ENCODE measurements at regions not wholly inside any gene's neighbourhood (a gene's known extent, or its start where the extent isn't known, plus 50 kb on each side); places are given as distances from the start of the nearest gene placed in this dataset.
"Not testable (repeated sequence)": the region's sequence is repeated elsewhere in the genome, so short reads cannot be mapped to it uniquely, and the experiment has no call there.

DNA sequence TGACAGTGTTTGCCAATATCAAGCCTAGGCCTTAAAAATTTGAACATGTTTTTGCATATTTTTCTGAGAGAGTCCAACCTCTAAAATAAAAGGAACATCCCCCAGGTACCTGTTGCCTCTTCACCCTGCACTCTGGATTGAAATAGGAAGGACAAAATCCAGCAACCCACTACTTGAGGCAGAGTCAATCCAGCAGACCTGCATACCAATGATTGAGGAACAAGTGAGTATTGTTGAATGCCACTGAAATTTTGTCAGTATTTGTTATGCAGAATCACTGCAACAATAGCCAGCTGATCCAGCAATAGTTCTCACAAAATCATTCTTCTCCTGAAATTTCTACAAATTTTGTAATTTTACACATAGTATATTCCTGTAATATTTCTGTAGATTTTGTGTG, 460.6 kb upstream of the FOXG1 start:
- DNase-seq (ENCODE audit: low spot score), result no peak

DNA sequence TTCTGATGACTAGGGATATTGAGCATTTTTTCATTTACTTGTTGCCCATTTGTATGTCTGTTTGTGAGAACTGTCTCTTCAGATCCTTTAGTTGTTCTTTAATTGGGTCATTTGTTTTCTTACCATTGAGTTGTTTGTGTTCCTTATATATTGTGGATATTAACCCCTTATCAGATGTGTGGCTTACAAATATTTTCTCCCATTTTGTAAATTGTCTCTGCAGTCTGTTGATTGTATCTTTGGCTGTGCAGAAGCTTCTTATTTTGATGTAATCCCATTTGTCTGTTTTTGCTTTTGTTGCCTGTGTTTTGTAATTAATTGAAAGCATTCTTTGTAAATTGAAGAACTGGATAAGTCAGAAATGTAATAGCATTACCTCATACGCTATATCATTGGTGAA, 459.1 kb upstream of the FOXG1 start:
- DNase-seq (ENCODE audit: low spot score), result peak; percentile 4

DNA sequence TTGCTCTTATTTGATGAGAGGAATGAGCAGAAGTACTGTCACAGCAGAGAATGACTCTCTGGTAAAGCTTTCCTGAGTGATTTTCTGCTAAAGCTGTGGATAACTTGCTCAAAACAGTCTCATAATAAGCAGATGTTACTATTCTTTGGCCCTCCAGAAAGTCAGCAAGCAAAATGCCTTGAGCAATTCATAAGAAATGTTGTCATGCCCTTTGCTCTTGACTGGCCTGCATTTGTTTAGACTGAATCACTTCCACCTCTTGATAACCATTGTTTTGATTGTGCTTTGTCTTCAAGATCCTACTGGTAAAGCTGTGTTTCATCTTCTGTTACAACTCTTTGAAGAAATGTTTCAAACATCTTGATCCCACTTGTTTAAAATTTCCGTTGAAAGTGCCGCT, 457.9 kb upstream of the FOXG1 start:
- no peak for DNase-seq (ENCODE audit: low spot score)

DNA sequence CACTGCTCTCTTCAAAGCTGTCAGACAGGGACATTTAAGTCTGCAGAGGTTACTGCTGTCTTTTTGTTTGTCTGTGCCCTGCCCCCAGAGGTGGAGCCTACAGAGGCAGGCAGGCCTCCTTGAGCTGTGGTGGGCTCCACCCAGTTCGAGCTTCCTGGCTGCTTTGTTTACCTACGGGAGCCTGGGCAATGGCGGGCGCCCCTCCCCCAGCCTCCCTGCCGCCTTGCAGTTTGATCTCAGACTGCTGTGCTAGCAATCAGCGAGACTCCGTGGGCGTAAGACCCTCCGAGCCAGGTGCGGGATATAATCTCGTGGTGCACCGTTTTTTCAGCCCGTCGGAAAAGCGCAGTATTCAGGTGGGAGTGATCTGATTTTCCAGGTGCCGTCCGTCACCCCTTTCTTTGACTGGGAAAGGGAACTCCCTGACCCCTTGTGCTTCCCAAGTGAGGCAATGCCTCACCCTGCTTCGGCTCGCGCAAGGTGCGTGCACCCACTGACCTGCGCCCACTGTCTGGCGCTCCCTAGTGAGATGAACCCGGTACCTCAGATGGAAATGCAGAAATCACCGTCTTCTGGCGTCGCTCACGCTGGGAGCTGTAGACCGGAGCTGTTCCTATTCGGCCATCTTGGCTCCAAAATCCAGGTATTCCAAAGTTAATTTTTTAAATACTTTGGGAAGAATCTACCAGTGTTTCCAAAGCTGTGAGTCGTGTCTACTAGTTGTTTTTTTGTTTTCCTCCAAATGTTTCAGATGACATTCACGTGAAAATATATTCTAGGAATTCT, 448.5 kb upstream of the FOXG1 start:
- DNase-seq (ENCODE audit: low spot score), result peak; percentile 10

DNA sequence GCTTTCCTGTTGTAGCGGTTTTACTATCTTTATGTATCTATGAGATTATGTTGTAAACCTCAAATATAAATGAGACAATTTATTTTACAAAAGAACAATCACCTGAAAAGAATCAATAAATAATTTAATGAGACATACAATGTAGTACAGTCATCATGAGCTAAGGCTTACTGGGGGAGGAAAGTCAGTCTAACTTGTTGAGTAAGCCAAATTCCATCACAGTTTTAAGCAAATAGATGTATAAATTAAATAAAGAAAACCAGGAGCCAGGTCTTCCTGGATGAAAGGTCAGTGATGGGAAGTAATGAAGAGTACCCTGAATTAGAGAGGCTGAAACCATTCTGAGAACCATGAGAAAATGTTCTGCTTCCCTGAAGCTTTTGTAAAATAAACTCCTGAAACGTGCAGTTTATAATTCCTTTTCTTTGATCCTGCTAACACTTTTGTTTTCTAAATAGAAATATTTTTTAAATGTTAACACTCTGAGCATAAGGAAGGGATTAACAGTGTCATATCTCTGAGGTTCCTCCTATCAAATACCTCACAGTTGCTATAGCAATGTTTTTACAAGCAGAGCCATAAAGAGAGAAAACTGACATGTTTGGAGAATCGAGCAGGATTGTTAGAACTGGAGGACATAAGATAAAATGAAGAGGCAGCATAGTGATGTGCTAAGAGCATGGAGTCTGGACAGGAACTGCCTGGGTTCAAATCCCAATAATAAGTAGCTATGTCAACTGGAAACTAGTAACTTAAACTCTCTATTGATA, 444.9 kb upstream of the FOXG1 start:
- no peak for DNase-seq (ENCODE audit: low spot score)

DNA sequence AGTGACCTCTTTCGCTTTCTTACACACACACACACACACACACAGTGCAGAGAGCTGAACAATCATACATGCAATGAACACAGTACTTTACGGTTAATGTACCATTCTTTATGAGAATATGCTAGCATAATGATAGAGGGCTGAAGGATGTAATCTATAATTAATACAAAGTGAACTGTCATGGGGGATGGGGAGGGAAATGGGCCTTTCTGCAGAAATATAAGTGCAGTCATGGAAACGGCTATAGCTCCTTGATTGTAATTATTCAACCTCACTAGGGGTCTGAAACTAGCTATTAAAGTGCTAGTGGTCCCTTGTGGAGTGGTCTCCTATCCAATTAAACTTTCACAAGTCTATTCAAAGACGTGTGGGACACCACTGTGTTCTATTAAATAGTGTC, 443.2 kb upstream of the FOXG1 start:
- no peak for DNase-seq (ENCODE audit: low spot score)

DNA sequence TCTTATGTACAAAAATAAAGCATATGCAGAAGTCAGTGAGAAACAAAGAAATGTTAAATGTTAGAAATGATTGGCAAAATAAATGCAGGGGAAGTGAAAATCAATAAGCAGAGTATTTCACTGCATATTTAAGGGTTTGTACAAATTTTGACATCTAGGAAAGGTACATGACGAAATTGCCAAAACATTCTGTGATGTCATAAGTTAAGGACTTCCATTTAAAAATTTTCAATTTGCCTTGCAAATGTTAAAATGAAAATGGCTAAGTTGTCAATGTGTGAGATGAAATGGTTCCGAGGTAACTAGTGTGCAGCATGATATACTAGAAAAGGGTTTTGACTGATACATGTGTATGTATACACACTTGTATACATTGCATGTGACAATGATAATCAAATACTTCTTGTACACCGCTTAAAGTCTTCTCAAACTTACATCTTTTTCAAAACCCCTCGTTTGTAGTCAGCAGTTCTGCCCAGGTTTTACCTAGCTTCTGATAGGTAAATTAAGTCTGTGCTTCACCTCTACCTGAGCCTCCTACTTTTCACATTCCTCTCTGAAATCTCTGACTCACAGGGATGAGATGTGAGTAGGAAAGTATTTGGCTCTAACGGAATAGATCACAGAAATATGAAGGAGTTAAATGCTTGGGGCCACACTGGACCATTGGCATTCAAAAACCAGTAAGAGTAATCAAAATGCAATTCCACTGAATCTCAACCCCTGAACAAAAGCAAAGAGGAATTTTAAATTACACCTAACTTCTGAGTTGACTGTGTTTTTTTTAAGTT, 442.4 kb upstream of the FOXG1 start:
- DNase-seq (ENCODE audit: low spot score), result no peak

DNA sequence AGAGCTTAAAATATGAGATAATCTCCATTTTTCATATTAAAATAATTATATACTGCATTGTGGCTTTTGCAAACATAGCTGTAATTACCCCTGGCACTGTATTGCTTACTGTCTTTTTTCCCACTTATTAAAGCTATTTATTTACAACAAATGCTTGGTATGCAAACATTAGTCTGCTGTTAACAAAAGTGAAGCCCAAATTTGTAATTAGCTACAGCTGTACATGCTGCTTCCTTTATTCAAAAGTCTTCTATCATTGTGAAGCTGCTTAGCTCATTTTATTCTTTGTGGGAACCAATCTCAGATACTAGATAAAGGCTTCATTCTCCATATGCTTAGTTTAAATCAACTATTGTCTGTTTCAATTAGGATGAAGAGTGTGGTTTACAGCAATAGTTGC, 425.8 kb upstream of the FOXG1 start:
- no peak for DNase-seq (ENCODE audit: low spot score)

DNA sequence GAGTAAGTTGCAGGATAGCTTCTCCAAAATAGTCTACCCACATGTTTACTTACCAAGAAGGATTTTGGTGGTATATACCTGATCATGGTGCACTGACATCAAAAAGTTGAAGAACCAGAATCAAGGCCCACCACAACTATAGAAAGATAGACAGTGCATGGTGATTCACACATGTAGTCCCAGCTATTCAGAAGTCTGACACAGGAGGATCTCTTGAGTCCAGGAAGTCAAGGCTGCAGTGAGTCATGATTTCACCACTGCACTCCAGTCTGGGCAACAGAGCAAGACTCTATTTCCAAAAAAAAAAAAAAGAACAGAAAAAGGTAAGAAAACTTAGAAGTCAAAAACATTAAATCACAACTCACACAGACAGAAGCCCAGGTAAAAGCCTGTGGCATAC, 422.2 kb upstream of the FOXG1 start:
- no peak for DNase-seq (ENCODE audit: low spot score)

DNA sequence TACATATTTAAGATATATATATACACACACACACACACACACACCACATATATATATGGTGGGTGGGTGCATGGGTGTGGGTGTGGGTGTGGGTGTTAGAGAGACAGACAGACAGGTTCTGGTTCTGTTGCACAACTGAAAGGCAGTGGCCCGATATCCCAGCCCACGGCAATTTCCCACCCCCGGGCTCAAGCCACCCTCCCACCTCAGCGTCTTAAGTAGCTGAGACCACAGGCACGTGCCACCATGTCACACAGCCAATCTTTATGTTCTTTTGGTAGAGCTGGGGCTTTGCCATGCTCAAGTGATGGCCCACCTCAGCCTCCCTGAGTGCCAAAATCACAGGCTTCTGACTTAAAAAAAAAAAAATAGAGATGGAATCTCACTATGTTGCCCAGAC, 417.8 kb upstream of the FOXG1 start:
- DNase-seq (ENCODE audit: low spot score), result no peak

DNA sequence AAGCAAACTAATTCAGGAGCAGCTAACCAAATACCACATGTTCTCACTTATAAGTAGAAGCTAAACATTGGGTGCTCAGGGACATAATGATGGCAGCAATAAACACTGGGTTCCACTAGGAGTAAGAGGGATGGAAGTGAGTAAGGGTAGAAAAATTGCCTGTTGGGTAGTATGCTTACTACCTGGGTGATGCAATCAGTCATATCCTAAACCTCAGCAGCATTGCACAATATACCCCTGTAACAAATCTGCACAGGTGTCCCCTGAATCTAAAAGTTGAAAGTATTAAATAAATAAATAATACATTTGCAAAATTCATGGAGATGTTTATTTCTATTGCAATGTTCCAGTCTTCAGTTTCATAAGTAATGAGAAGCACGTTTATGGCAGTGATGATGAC, 409.8 kb upstream of the FOXG1 start:
- DNase-seq (ENCODE audit: low spot score), result no peak

DNA sequence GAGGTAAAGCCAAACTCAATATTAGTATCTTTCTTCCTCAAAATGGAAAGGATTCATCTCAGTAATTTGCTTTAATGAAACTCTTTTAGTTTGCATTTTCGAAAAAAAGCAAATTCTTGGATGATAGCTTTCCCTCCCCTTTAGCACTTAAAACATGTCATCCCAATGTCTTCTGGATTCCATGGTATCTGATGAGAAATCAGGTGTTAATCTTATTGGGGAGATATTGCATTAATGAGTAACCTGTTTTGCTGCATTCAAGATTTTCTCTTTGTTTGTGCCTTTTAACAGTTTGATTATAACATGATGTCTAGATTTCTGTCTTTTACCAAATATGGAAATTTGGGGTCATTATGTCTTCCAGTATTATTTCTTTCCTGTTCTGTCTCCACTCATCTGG, 405.1 kb upstream of the FOXG1 start:
- DNase-seq (ENCODE audit: low spot score), result no peak

DNA sequence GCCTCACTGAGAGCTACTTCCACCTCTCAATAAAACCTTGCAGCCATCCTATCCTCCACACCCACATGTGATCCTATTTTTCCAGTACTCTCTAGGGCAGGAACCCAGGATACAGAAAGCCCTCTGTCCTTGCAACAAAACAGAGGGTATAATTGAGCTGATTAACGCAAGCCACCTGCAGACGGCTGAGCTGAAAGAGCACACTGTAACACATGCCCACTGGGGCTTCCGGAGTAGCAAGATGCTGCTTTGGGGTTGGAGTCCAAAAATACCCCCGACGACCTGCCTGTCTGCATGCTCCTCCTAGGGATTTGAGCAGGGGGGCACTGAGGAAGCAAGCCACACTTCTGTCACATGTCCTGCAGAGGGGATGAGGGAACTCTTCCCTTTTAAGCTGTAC, 401.1 kb upstream of the FOXG1 start:
- DNase-seq (ENCODE audit: low spot score), result no peak

DNA sequence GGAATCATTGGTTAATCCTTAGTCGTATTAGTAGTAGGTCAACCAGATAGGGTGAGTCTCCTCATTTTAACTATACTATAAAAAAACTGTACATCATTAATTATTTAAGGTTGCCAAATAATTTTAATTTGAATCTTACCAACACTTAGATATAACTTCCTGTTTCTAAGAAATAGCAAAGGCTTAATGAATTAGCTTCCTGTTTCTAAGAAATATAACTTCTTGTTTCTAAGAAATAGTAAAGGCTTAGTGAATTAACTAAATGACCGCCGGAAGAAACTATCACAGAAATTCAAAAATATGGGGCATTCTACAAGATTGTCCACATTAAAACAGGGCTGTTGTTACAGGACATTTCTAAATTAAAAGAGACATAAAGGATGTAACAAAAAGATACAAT, 392.9 kb upstream of the FOXG1 start:
- no peak for DNase-seq (ENCODE audit: low spot score)

DNA sequence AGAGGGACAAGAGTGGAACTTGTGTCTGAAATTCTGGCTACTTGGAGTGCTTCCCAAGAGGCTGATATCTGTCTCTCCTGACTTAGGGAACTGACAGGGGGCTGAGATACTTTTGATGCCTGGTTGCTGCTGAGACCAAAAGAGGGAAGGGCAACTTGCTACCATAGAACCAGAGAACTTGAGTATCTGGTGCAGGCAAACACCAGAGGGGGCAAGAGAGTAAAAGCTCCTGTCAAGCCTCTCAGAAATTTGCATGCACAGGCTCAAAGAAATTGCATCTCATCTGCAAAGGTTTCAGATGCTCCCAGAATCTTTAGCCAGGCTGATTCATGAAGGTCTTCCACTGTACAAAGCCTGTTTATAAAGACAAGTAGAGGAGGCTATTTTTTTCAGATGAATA, 391.3 kb upstream of the FOXG1 start:
- peak; percentile 36 for DNase-seq (ENCODE audit: low spot score)

DNA sequence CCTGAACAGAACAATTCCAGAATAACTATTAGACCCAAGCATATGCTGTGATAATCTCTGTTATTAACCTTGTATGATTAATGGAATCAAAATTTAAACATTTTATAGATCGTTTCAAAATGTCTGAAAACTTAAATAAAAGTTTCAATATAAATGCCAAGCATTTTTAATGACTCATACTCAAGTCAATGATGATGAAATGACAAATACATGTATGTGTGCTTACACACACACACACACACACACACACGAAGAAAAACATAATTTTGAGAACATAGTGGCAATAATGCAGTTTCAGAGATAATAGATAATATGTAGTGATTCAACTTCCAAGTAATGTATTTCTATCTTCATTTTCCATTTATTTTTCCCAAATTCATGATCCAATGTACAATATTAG, 384.9 kb upstream of the FOXG1 start:
- no peak for DNase-seq (ENCODE audit: low spot score)

DNA sequence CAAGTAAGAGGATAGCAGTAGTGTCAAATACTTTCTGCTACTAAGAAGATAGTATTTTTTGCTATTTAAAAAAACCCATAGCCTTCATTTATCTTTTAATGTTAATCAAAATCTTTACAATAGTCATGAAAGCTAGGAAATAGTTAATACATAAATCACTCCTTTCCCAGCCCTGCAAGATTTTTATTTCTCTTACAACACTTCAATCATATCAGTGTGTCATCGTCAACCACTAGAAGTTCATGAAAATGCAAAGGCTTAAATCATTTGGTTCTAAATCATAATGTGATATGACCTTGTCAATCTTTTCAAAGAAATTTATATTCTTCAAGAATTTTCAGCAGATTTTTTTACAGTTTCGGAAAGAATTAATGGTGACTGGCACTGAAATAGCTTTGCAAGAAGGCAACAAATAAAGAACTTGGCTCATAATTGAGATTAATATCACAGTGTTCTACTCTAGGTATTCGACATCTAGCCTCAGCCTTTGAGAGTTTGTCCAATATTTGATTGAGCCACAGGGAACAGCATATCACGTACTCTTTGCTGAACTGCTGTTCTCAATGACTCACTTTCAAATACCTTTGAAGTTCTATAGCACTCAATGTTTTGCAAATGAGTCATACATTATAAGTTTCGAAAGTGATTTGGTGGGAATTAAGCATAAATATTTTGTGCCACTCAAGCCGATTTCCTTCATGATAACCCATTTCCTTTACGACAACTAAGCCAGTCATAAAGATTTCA, 384.0 kb upstream of the FOXG1 start:
- no peak for DNase-seq (ENCODE audit: low spot score)

DNA sequence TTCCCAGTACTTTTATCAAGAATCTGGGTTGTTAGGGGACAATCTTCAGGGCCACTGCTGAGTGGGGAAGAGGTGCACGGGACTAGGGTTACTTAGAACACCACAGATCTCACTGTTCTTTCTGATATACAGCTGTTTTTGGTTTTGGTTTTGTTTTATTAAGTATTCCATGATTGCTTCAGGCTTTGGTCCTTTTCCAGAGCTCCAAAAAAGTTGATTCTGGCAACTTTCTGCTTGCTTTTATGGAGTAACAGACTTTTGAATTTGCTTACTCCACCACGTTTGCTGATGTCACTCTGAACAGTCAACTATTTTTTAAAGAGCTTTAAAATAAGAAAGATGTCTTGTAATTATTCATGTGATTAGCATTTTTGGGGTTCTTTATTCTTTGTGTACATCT, 368.1 kb upstream of the FOXG1 start:
- no peak for DNase-seq (ENCODE audit: low spot score)

DNA sequence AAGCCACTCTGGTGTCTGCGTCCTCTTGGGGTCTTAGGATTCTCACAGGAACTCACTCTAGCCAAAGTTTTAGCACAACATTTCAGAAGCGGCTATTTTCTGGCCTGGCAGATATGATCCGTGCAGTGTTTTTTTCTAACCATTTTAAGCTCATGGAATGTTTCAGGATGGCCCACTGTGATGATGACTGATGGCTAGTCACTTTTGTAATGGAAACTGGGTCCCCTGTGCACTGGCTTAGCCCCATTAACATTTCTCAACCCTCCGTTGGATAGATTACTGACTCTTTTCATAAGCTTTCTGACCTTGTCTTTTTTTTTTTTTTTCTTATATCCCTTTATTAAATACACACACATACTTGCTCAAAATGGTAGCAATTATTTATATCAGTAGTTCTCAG, 364.9 kb upstream of the FOXG1 start:
- not testable (repeated sequence) for DNase-seq (ENCODE audit: low spot score)

DNA sequence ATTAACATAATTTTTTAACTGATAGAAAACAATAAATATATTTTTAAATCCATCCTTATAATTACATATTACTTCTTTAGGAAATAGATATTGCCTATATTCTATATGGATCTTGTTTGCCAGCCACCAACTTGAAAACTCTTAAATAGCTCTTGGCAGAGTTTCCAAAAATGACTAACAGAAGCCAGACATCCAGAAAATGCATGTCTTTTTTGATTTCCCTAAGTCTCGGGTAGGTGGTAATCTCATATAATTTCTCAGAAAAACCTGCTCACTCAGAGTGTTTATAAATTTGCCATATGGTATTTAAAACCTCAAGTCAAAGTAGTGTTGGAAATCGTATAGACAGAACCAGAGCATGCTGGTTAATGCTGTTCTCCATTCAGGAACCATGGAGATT, 360.4 kb upstream of the FOXG1 start:
- no peak for DNase-seq (ENCODE audit: low spot score)

DNA sequence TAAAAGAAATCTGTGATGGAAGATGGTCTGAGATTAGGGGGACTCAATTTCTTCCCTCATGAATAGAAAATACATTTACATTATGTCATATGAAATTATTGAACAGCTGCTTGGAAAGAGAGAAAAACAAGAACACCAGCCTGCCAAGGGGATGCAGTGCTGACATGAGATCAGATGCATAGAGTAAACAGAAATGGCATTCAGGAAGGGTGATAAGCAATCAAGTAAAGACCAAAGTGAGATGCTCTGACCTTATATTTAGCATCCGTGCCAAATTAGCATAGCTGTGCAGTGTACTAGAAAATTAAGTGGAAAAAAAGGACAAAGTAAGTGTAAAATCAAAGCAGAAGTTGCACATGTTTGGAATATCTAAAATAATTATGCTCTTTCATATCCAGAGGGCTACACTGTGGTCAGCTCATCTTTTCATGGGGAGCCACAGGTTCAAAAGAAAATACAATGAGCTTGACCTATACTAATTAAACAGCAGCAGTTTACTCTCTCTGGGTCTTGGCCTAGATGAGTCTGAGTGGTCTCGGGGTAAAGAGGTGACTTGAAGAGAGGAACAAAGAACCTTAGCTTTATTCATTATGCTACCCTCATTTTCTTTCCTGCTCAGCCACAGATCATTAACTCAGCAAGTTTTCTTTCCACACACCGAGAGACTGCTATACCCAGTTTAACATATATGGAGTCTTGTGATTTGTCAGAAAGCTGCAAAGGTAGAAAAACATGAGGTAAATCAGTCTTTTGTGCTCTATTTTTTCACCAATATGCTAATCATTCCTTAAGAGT, 359.4 kb upstream of the FOXG1 start:
- no peak for DNase-seq (ENCODE audit: low spot score)
